Right lobe of liver (tissue), 4 donors: ENCODE measurements at regions not wholly inside any gene's neighbourhood (a gene's known extent, or its start where the extent isn't known, plus 50 kb on each side); places are given as distances from the start of the nearest gene placed in this dataset.

ENCODE experiments used
- POLR2A ChIP-seq: fragments of 450-650 bp; IDR thresholded peaks from one replicate; pipeline ENCODE4 v1.6.1; 2017; ENCODE audit warnings: antibody characterized with exemption, mild to moderate bottlenecking
- TF ChIP-seq, protein P1 (sequence below), 4 donors: fragments of 200-600 bp in 3 of 4; fragments of 450-650 bp in 1 of 4; IDR thresholded peaks; one replicate each; pipeline versions ENCODE4 v1.5.1 to v1.8.0; 2016 to 2022; ENCODE audit warnings: antibody characterized with exemption in 4 of 4, mild to moderate bottlenecking in 2 of 4
- donor health status: DM: no; HTN: no; CAD: no.
- donor health status: DM: no; HTN: no; CAD: no.
- donor health status: DM: no; HTN: yes; CAD: no.

DNA sequence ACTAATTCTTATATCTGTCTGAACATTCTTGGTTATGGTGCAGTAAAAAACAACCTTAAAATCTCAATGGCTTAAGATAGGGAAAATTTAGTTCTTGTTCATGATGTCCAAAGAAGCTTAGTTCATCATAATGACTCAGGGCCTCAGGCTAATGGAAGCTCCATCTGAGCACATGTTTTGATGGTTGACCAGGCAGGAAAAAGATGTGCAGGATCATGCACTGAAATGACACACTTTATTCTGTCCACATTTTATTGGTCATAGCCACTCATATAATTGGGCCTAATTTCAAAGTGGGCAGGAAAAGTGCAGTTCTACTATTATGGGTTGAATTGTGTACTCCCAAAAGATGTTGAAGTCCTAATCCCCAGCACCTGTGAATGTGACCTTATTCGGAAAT, 198.2 kb downstream of the CENPF start:
- TF ChIP-seq, protein P1, sequence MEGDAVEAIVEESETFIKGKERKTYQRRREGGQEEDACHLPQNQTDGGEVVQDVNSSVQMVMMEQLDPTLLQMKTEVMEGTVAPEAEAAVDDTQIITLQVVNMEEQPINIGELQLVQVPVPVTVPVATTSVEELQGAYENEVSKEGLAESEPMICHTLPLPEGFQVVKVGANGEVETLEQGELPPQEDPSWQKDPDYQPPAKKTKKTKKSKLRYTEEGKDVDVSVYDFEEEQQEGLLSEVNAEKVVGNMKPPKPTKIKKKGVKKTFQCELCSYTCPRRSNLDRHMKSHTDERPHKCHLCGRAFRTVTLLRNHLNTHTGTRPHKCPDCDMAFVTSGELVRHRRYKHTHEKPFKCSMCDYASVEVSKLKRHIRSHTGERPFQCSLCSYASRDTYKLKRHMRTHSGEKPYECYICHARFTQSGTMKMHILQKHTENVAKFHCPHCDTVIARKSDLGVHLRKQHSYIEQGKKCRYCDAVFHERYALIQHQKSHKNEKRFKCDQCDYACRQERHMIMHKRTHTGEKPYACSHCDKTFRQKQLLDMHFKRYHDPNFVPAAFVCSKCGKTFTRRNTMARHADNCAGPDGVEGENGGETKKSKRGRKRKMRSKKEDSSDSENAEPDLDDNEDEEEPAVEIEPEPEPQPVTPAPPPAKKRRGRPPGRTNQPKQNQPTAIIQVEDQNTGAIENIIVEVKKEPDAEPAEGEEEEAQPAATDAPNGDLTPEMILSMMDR (IDR thresholded peaks at IDR 0.05): no peak
- TF ChIP-seq POLR2A: no peak
